Dedifferentiated amniotic fluid mesenchymal stem cell (primary cell): ENCODE measurements at regions not wholly inside any gene's neighbourhood (a gene's known extent, or its start where the extent isn't known, plus 50 kb on each side); places are given as distances from the start of the nearest gene placed in this dataset.

Experiments used
- DNase-seq: peaks from one replicate; pipeline ENCODE4 v3.0.0-alpha.2; 2016; ENCODE audit errors: extremely low spot score

GRCh38 chr10:57017356-57018037 lies 656.4 kb upstream of the ZWINT start:
- DNase-seq = no peak

DNA sequence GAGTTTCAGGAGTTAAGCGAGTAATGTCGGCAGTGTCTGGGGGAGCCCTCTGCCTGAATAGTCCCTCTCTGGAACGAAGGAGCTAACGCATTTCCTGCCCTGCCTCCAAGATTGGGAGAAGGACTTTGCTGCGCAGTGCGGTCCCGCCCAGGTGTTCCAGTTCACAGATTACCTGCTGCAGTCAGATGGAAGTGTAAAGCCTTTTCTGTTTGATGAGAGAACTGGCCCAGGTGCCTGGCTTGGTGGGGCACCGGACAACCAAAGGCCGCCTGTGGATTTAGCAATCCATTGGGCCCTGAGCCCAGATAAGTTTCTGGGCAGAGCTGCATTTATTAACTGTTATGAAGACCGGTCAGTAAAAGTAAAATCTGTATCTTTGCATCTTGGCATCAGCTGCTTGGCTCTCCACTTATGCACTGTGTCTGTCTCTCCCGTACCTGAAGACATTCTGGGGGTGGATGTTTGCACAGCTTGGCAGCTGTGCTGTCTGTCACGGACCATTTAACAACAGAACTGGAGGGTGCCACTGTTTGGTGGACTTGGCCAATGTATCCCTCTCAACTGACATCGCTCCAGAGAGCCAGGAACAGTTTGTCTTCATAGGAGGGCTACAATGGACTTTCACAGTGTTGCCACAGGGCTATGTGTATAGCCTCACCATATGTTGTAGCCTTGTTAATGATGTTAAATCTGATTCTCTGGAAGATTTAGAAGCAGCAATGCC lies 654.7 kb upstream of the ZWINT start:
- DNase-seq = no peak

DNA sequence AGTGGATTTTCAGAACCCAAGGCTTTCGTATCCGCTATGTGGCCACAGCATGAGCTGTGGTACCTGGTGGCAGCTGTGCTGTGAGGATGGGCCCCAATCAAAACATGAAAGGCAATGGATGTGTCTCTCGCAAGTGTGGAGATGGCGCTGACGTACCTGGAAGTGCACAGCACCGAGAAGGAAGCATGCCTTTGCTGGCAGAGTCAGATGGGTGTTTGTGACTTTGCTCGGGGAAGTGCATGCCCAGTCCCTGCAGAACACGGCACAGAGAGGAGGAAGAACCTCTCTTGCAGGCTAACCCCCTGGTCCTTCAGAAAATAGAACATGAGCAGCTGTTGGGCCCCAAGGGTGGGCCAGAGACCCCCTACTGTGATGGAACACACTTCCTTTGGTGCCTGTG lies 654.1 kb upstream of the ZWINT start:
- DNase-seq = no peak

GRCh38 chr10:57014758-57015157 lies 653.7 kb upstream of the ZWINT start:
- no peak for DNase-seq

- no peak for DNase-seq
These were observed 647.1 kb upstream of the ZWINT start for GRCh38 chr10:57008189-57008588.

DNA sequence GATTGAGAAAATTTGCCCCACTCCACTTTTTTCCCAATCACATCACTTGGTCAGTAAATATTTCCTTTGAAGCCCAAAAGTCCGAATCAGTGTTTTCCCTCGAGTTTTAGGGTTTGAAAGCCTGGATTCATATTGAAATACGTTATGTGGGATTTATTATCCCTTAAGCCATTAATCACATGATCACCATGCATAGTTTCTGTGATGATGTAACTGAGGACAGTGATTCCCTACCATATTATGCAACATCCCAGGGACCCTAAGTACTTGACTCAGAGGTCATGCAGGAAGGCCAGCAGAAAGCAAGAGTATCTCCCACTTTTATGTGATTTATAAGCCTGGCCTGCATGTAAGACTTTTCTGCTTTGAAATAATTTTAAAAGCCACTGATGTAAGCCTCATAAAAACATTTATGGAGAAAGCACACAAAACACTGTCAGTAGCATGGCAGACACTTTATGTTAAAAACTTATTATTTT lies 630.6 kb upstream of the ZWINT start:
- DNase-seq = no peak

DNA sequence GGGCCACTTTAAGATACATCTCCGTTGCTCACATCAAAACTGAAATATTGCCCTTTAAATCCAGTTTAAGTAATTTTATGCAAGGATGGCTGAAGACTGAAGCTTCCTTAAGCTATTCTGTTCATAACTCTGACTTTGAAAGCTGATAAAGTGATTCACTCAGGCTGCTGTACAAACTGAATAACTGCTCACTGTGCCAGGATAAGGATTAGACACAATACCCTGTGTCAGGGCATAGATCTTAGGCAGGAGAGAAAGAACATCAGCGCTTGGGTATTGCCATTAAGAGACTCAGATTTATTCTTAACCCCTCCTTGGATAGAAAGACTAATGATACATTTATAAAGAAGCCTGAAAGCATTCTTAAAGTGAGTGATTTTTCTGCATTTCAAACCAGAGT lies 614.5 kb upstream of the ZWINT start:
- no peak for DNase-seq

GRCh38 chr10:56973766-56974165 lies 612.7 kb upstream of the ZWINT start:
- DNase-seq = no peak

- no peak for DNase-seq
These were observed 582.2 kb upstream of the ZWINT start for GRCh38 chr10:56943221-56943755.

GRCh38 chr10:56934515-56934914 lies 573.5 kb upstream of the ZWINT start:
- DNase-seq = no peak

GRCh38 chr10:56928714-56929113 lies 567.7 kb upstream of the ZWINT start:
- DNase-seq = no peak

DNA sequence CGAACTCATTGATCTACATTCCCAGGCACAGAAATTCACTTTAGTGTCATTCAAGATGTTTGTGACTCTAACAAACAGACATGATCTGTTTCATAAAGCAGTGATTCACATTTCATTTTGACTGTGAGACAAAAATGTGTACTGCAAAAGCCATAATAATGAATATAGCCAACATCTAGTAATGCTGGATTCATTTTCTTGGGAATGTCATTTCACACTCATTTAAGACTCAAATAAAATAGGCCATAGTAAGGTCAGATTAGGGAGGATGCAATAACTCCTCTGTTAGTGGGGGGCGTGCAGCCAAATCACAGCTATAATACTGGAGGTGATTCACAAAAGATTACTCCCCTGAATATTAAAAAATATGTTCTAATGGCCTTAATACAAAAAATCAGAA lies 566.6 kb upstream of the ZWINT start:
- no peak for DNase-seq

DNA sequence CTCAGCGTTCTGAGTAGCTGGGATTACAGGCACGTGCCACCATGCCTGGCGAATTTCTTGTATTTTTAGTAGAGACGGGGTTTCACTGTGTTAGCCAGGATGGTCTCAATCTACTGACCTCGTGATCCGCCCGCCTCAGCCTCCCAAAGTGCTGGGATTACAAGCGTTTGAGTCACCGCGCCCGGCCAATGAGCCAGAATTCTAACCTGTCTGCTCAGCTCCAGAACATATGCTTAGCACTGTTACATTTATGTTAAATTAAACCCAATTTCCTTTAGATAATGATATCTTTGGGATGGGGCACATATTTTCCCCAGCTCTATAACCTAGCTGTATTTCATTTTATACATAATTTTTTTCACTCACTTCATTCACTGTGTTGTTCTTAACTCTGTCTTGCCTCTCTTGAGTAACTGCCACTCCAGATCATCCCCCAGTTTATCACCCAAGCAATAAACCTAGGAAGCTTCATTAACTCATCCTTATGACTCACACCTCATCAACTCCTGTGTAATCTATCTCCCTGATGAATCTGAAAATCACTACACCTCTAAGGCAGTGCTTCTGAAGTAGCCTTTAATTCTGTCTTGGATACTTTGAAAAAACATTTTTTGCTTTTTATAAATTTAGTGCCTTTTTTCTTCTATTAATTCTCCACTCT lies 559.7 kb upstream of the ZWINT start:
- no peak for DNase-seq

- no peak for DNase-seq
These were observed 551.0 kb upstream of the ZWINT start for GRCh38 chr10:56912043-56912442.

- DNase-seq = no peak
These were observed 544.0 kb upstream of the ZWINT start for GRCh38 chr10:56905051-56905450.

- DNase-seq = no peak
These were observed 541.5 kb upstream of the ZWINT start for GRCh38 chr10:56902554-56902953.

DNA sequence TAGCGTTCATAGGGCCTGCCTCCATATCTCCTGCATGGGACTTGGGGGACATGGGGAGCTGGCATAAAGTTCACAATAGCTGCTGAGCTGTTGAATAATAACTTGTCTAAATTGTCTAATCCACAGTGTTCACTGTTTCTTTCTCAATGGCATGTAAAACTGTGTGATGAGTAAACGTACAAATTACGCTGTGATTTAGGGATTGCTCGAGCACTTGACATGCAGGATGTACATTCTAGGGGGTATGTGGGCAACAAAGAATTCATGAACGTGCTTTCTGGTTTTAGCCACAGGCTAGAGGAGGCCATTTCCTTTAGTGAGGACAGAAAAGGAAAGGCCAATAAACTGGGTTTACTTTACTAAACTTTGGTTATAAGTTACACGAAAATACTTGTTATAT lies 534.2 kb upstream of the ZWINT start:
- DNase-seq = no peak

DNA sequence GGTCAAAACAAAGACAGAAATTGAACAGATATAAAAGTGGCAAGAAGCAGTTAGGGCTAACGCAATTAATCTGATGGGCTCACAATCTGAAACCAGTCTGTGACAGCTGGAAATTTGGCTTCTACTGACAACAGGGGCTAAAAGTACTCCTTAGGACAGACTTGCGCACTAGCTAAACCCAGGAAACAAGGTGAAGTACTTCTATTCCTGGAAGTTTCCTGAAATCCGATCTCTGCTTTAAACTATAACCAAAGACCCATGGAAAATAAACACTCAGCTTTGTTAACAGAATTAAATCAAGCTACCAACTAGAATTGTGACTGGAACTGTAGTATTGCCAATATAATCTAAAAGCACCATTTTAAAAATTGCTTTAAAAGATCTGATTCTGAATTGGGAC lies 520.2 kb upstream of the ZWINT start:
- no peak for DNase-seq

DNA sequence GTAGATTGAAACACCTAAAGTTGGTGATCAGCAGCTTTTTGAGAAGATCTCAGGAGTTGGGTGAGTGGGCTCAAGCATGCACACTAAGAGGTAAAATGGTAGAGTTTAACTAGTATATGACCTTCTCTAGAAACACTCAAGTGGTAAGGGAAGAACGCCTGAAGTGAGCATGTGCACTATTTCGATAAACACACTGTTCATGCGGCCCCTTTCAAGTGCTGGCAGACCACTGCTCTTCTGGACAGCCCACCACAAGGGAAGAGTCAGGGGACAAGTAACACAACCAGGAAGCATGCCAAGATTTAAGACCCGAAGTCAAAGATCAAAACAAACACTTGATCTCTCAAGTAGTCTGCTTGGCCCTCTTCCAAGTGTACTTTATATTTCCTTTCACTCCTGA lies 519.5 kb upstream of the ZWINT start:
- no peak for DNase-seq

GRCh38 chr10:56874950-56875349 lies 513.9 kb upstream of the ZWINT start:
- no peak for DNase-seq

GRCh38 chr10:56871160-56871668 lies 510.2 kb upstream of the ZWINT start:
- DNase-seq = no peak

DNA sequence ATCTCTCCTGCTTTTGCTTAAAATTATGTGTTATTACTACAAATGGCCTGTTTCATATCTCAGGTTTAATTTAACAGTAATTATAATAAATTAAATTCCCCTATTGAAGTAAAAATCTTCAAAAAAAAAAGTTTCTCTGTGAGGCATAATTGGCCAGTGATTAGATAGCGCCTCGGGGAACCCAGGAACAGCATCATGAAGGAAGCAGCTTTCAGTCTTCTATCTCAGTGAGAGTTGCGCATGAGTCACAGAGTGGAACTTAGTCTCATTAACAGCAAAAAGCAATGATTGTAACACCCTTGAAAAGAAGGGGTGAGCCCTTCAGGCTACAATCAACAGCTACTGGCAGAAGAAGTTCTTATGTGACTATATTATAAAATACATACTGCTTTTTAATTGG lies 506.2 kb upstream of the ZWINT start:
- DNase-seq = no peak

- DNase-seq = no peak
These were observed 495.5 kb upstream of the ZWINT start for GRCh38 chr10:56856569-56856968.
